ENCODE measurements at regions not wholly inside any gene's neighbourhood (a gene's known extent, or its start where the extent isn't known, plus 50 kb on each side); places are given as distances from the start of the nearest gene placed in this dataset.
"Not testable (repeated sequence)": the region's sequence is repeated elsewhere in the genome, so short reads cannot be mapped to it uniquely, and the experiment has no call there.

GRCh38 chr2:87418823-87419822 is 328.8 kb upstream of the PLGLB2 start:
- not testable (repeated sequence) for TF ChIP-seq CTCF (IDR thresholded peaks at IDR 0.05; ENCODE audit: low read depth, low read length); POLR2A (IDR thresholded peaks at IDR 0.05; ENCODE audit: extremely low read depth, insufficient read length); MAX (IDR thresholded peaks at IDR 0.05; ENCODE audit: low read depth, low read length); MYC (IDR thresholded peaks at IDR 0.05; ENCODE audit: low read depth, low read length)
